ENCODE measurements at regions not wholly inside any gene's neighbourhood (a gene's known extent, or its start where the extent isn't known, plus 50 kb on each side); places are given as distances from the start of the nearest gene placed in this dataset.

- TF ChIP-seq CTCF (IDR thresholded peaks at IDR 0.05; ENCODE audit: poor library complexity, severe bottlenecking) (no peak), EZH2 (IDR thresholded peaks at IDR 0.05; ENCODE audit: borderline replicate concordance, insufficient read depth, low read length, poor library complexity, severe bottlenecking) (no peak)
These were observed 459.0 kb downstream of the SIPA1L2 start for GRCh38 chr1:232170909-232171308.
